ENCODE measurements at regions not wholly inside any gene's neighbourhood (a gene's known extent, or its start where the extent isn't known, plus 50 kb on each side); places are given as distances from the start of the nearest gene placed in this dataset.

- no peak overlapping the region for H3K4me3 ChIP-seq
- H3K4me1 ChIP-seq: no peaks in the 10 kb centered on the region
- TF ChIP-seq, protein P1, sequence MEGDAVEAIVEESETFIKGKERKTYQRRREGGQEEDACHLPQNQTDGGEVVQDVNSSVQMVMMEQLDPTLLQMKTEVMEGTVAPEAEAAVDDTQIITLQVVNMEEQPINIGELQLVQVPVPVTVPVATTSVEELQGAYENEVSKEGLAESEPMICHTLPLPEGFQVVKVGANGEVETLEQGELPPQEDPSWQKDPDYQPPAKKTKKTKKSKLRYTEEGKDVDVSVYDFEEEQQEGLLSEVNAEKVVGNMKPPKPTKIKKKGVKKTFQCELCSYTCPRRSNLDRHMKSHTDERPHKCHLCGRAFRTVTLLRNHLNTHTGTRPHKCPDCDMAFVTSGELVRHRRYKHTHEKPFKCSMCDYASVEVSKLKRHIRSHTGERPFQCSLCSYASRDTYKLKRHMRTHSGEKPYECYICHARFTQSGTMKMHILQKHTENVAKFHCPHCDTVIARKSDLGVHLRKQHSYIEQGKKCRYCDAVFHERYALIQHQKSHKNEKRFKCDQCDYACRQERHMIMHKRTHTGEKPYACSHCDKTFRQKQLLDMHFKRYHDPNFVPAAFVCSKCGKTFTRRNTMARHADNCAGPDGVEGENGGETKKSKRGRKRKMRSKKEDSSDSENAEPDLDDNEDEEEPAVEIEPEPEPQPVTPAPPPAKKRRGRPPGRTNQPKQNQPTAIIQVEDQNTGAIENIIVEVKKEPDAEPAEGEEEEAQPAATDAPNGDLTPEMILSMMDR (IDR thresholded peaks at IDR 0.05; ENCODE audit: borderline replicate concordance): no peak
- no peaks in the 10 kb centered on the region for H3K9me3 ChIP-seq (replicated peaks)
- DNase-seq: no peak
- no peaks in the 10 kb centered on the region for H3K36me3 ChIP-seq
- intact Hi-C loops (cut with micrococcal nuclease): no loop called here
- no peak overlapping the region for H3K27ac ChIP-seq (replicated peaks)
- H3K27me3 ChIP-seq (ENCODE audit: low read depth): no peaks in the 10 kb centered on the region
Measured at GRCh38 chr3:74343391-74343790, 271.1 kb downstream of the CNTN3 start.

DNA sequence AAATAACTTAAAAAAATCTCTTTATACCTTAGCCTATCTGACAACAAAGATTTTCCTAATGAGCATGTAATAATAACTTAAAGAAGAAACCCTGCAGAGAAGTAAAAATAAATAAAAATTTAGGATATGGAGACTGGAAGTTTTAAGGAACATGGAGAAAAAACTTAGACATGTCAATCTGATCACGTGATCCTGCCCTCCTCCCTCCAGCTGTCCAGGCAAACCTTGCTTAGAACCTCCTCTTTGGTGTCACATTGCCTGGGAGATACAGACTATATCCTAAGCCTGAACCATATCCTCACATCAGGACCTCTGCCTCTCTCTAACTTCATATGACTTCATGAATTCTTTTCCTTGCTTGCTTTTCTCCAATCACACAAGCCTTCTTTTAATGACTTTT, 275.5 kb downstream of the CNTN3 start:
- Histone ChIP-seq H3K4me3 (no peak overlapping the region), H3K9me3 (replicated peaks) (no peaks in the 10 kb centered on the region), H3K36me3 (no peaks in the 10 kb centered on the region), H3K27me3 (ENCODE audit: low read depth) (no peaks in the 10 kb centered on the region), H3K4me1 (no peaks in the 10 kb centered on the region), H3K27ac (replicated peaks) (no peak overlapping the region)
- no peak for DNase-seq
- TF ChIP-seq, protein P1 (IDR thresholded peaks at IDR 0.05; ENCODE audit: borderline replicate concordance): no peak
- intact Hi-C loops (cut with micrococcal nuclease): no loop called here

DNA sequence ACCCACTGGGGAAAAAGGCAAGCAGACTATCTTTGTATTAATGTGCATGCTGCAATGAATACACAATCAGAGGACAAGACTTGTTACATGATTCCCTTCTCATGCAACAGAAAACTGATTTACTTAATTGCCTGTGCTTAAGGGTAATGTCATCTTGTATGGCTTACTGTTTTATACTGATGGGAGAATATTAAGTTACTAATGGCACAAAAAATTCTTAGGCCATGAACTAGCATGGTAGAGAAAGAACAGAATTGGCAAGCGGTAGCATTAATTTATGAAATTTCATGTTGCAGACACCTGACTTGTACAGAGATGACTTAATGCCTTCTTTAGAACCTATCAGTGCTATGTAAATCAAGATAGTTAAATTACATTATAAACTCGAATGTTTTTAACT, 282.3 kb downstream of the CNTN3 start:
- no peaks in the 10 kb centered on the region for H3K27me3 ChIP-seq (ENCODE audit: low read depth)
- intact Hi-C loops (cut with micrococcal nuclease): no loop called here

GRCh38 chr3:74331711-74332110, 282.7 kb downstream of the CNTN3 start:
- no peaks in the 10 kb centered on the region for H3K27me3 ChIP-seq (ENCODE audit: low read depth)
- no peak for DNase-seq
- H3K9me3 ChIP-seq (replicated peaks): peaks cover 4% of the 10 kb centered on the region
- intact Hi-C loops (cut with micrococcal nuclease): no loop called here
- TF ChIP-seq, protein P1 (IDR thresholded peaks at IDR 0.05; ENCODE audit: borderline replicate concordance): no peak
- H3K4me3 ChIP-seq: no peak overlapping the region
- no peaks in the 10 kb centered on the region for H3K36me3 ChIP-seq
- H3K27ac ChIP-seq (replicated peaks): no peak overlapping the region
- no peaks in the 10 kb centered on the region for H3K4me1 ChIP-seq

More for the DNA sequence above, 282.3 kb downstream of the CNTN3 start:
- H3K9me3 ChIP-seq (replicated peaks): peaks cover 4% of the 10 kb centered on the region
- H3K4me3 ChIP-seq: no peak overlapping the region
- H3K4me1 ChIP-seq: no peaks in the 10 kb centered on the region
- no peaks in the 10 kb centered on the region for H3K36me3 ChIP-seq
- DNase-seq: no peak
- no peak overlapping the region for H3K27ac ChIP-seq (replicated peaks)
- TF ChIP-seq, protein P1 (IDR thresholded peaks at IDR 0.05; ENCODE audit: borderline replicate concordance): no peak

GRCh38 chr3:74329096-74329495, 285.4 kb downstream of the CNTN3 start:
- TF ChIP-seq, protein P1 (IDR thresholded peaks at IDR 0.05; ENCODE audit: borderline replicate concordance): no peak
- no peak for DNase-seq
- intact Hi-C loops (cut with micrococcal nuclease): no loop called here

DNA sequence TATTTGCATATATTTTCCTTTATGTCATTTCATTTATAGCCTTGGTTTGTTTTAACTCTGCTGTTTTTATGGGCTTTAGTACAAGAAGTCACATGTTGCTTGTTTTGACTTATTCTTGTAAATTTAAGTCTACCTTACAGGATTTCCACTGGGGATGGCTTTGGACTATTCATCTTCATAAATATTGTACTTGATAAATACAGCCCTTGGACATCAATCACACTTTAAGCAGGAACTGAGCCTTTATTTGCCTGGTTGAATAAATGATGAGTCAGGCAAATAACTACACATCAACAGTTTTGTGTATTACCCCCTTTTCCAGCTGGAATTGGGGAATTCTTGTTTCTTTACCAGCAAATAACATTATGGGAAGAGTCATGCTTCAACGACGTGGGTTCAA, 286.0 kb downstream of the CNTN3 start:
- Histone ChIP-seq H3K9me3 (replicated peaks) (peaks cover 4% of the 10 kb centered on the region), H3K27ac (replicated peaks) (no peak overlapping the region), H3K4me3 (no peak overlapping the region), H3K27me3 (ENCODE audit: low read depth) (no peaks in the 10 kb centered on the region), H3K36me3 (no peaks in the 10 kb centered on the region), H3K4me1 (no peaks in the 10 kb centered on the region)
- TF ChIP-seq, protein P1 (IDR thresholded peaks at IDR 0.05; ENCODE audit: borderline replicate concordance): no peak
- intact Hi-C loops (cut with micrococcal nuclease): no loop called here
- DNase-seq: no peak

More at GRCh38 chr3:74329096-74329495, 285.4 kb downstream of the CNTN3 start:
- H3K36me3 ChIP-seq: no peaks in the 10 kb centered on the region
- H3K4me1 ChIP-seq: no peaks in the 10 kb centered on the region
- H3K4me3 ChIP-seq: no peak overlapping the region
- H3K9me3 ChIP-seq (replicated peaks): peaks cover 4% of the 10 kb centered on the region
- no peak overlapping the region for H3K27ac ChIP-seq (replicated peaks)
- H3K27me3 ChIP-seq (ENCODE audit: low read depth): no peaks in the 10 kb centered on the region

All from left ventricle myocardium inferior (tissue), 1 donor.